ENCODE measurements at regions not wholly inside any gene's neighbourhood (a gene's known extent, or its start where the extent isn't known, plus 50 kb on each side); places are given as distances from the start of the nearest gene placed in this dataset.

GRCh38 chr7:124597509-124597908 lies 168.1 kb downstream of the GPR37 start:
- Mint-ChIP-seq H3K27ac (no peak overlapping the region), H3K4me3 (no peak overlapping the region), H3K36me3 (no peaks in the 10 kb centered on the region), H3K4me1 (no peaks in the 10 kb centered on the region), H3K27me3 (no peaks in the 10 kb centered on the region), H3K9me3 (peaks cover 0 to 3% (median 0%) of the 10 kb centered on the region in 7 donors)
- DNase-seq (no peak), ATAC-seq (ENCODE audit: low read depth in 2 of 2) (no peak)

- H3K36me3 Mint-ChIP-seq = no peaks in the 10 kb centered on the region
- H3K27ac Mint-ChIP-seq = no peak overlapping the region
- no peaks in the 10 kb centered on the region for H3K27me3 Mint-ChIP-seq
- DNase-seq = no peak
- H3K9me3 Mint-ChIP-seq = peaks cover 0 to 3% (median 0%) of the 10 kb centered on the region in 7 donors
- H3K4me3 Mint-ChIP-seq = no peak overlapping the region
- no peaks in the 10 kb centered on the region for H3K4me1 Mint-ChIP-seq
- ATAC-seq (ENCODE audit: low read depth in 2 of 2) = no peak
These were observed 168.7 kb downstream of the GPR37 start for GRCh38 chr7:124596881-124597280.

GRCh38 chr7:124590814-124591213 lies 174.8 kb downstream of the GPR37 start:
- no peak for DNase-seq
- no peaks in the 10 kb centered on the region for H3K4me1 Mint-ChIP-seq
- no peak overlapping the region for H3K4me3 Mint-ChIP-seq
- H3K27me3 Mint-ChIP-seq = no peaks in the 10 kb centered on the region
- H3K9me3 Mint-ChIP-seq = peaks cover 0 to 7% (median 2%) of the 10 kb centered on the region in 7 donors
- ATAC-seq (ENCODE audit: low read depth in 2 of 2) = no peak
- H3K27ac Mint-ChIP-seq = no peak overlapping the region
- H3K36me3 Mint-ChIP-seq = no peaks in the 10 kb centered on the region

GRCh38 chr7:124577256-124577655 lies 188.3 kb downstream of the GPR37 start:
- peaks cover 0 to 3% (median 0%) of the 10 kb centered on the region in 7 donors for H3K9me3 Mint-ChIP-seq
- no peak overlapping the region for H3K27ac Mint-ChIP-seq
- no peaks in the 10 kb centered on the region for H3K27me3 Mint-ChIP-seq
- DNase-seq (no peak), ATAC-seq (ENCODE audit: low read depth in 2 of 2) (no peak)
- no peaks in the 10 kb centered on the region for H3K36me3 Mint-ChIP-seq
- H3K4me3 Mint-ChIP-seq = no peak overlapping the region
- H3K4me1 Mint-ChIP-seq = no peaks in the 10 kb centered on the region

- H3K27ac Mint-ChIP-seq = no peak overlapping the region
- H3K4me3 Mint-ChIP-seq = no peak overlapping the region
- H3K27me3 Mint-ChIP-seq = no peaks in the 10 kb centered on the region
- ATAC-seq (ENCODE audit: low read depth in 2 of 2) (no peak), DNase-seq (no peak)
- no peaks in the 10 kb centered on the region for H3K36me3 Mint-ChIP-seq
- no peaks in the 10 kb centered on the region for H3K4me1 Mint-ChIP-seq
- peaks cover 0 to 3% (median 0%) of the 10 kb centered on the region in 7 donors for H3K9me3 Mint-ChIP-seq
These were observed 190.4 kb downstream of the GPR37 start for GRCh38 chr7:124575176-124575575.

GRCh38 chr7:124570558-124570957 lies 195.0 kb downstream of the GPR37 start:
- Mint-ChIP-seq H3K36me3 (no peaks in the 10 kb centered on the region), H3K9me3 (peaks cover 0 to 5% (median 0%) of the 10 kb centered on the region in 7 donors), H3K4me1 (no peaks in the 10 kb centered on the region), H3K4me3 (no peak overlapping the region), H3K27me3 (no peaks in the 10 kb centered on the region), H3K27ac (no peak overlapping the region)
- DNase-seq (no peak), ATAC-seq (ENCODE audit: low read depth in 2 of 2) (no peak)

- H3K9me3 Mint-ChIP-seq = peaks cover 0 to 5% (median 3%) of the 10 kb centered on the region in 7 donors
These were observed 199.0 kb downstream of the GPR37 start for GRCh38 chr7:124566583-124566982.

GRCh38 chr7:124557587-124557986 lies 208.0 kb downstream of the GPR37 start:
- DNase-seq = no peak
- peaks cover 0 to 4% (median 0%) of the 10 kb centered on the region in 7 donors for H3K9me3 Mint-ChIP-seq
- no peaks in the 10 kb centered on the region for H3K36me3 Mint-ChIP-seq

More at GRCh38 chr7:124566583-124566982, 199.0 kb downstream of the GPR37 start:
- ATAC-seq (ENCODE audit: low read depth in 2 of 2) = no peak
- Mint-ChIP-seq H3K27me3 (no peaks in the 10 kb centered on the region), H3K4me1 (no peaks in the 10 kb centered on the region), H3K36me3 (no peaks in the 10 kb centered on the region), H3K4me3 (no peak overlapping the region), H3K27ac (no peak overlapping the region)
- DNase-seq = no peak

GRCh38 chr7:124557101-124557500 lies 208.5 kb downstream of the GPR37 start:
- Mint-ChIP-seq H3K4me3 (no peak overlapping the region), H3K4me1 (no peaks in the 10 kb centered on the region), H3K9me3 (peaks cover 0 to 4% (median 0%) of the 10 kb centered on the region in 7 donors), H3K27me3 (no peaks in the 10 kb centered on the region), H3K27ac (no peak overlapping the region), H3K36me3 (no peaks in the 10 kb centered on the region)
- DNase-seq (no peak), ATAC-seq (ENCODE audit: low read depth in 2 of 2) (no peak)

More at GRCh38 chr7:124557587-124557986, 208.0 kb downstream of the GPR37 start:
- Mint-ChIP-seq H3K27me3 (no peaks in the 10 kb centered on the region), H3K27ac (no peak overlapping the region), H3K4me3 (no peak overlapping the region), H3K4me1 (no peaks in the 10 kb centered on the region)
- ATAC-seq (ENCODE audit: low read depth in 2 of 2) = no peak

- Mint-ChIP-seq H3K27ac (no peak overlapping the region), H3K36me3 (no peaks in the 10 kb centered on the region)
- ATAC-seq (ENCODE audit: low read depth in 2 of 2) = no peak
These were observed 212.1 kb downstream of the GPR37 start for GRCh38 chr7:124553502-124553901.

GRCh38 chr7:124552217-124552616 lies 213.4 kb downstream of the GPR37 start:
- no peaks in the 10 kb centered on the region for H3K36me3 Mint-ChIP-seq
- H3K9me3 Mint-ChIP-seq = peaks cover 0 to 4% (median 0%) of the 10 kb centered on the region in 7 donors
- H3K4me3 Mint-ChIP-seq = no peak overlapping the region
- ATAC-seq (ENCODE audit: low read depth in 2 of 2) = no peak
- no peak overlapping the region for H3K27ac Mint-ChIP-seq
- no peak for DNase-seq
- no peaks in the 10 kb centered on the region for H3K27me3 Mint-ChIP-seq
- H3K4me1 Mint-ChIP-seq = no peaks in the 10 kb centered on the region

More at GRCh38 chr7:124553502-124553901, 212.1 kb downstream of the GPR37 start:
- Mint-ChIP-seq H3K27me3 (no peaks in the 10 kb centered on the region), H3K9me3 (peaks cover 0 to 4% (median 0%) of the 10 kb centered on the region in 7 donors), H3K4me3 (no peak overlapping the region), H3K4me1 (no peaks in the 10 kb centered on the region)
- no peak for DNase-seq

- H3K27me3 Mint-ChIP-seq = no peaks in the 10 kb centered on the region
- no peaks in the 10 kb centered on the region for H3K36me3 Mint-ChIP-seq
- no peak for DNase-seq
- peaks cover 0 to 4% (median 0%) of the 10 kb centered on the region in 7 donors for H3K9me3 Mint-ChIP-seq
- ATAC-seq (ENCODE audit: low read depth in 2 of 2) = no peak
- no peaks in the 10 kb centered on the region for H3K4me1 Mint-ChIP-seq
- H3K27ac Mint-ChIP-seq = no peak overlapping the region
- H3K4me3 Mint-ChIP-seq = no peak overlapping the region
These were observed 215.6 kb downstream of the GPR37 start for GRCh38 chr7:124550036-124550435.

- no peak overlapping the region for H3K4me3 Mint-ChIP-seq
- no peak for DNase-seq
- H3K36me3 Mint-ChIP-seq = no peaks in the 10 kb centered on the region
- ATAC-seq (ENCODE audit: low read depth in 2 of 2) = no peak
- no peaks in the 10 kb centered on the region for H3K9me3 Mint-ChIP-seq
- H3K27ac Mint-ChIP-seq = no peak overlapping the region
- H3K27me3 Mint-ChIP-seq = no peaks in the 10 kb centered on the region
- H3K4me1 Mint-ChIP-seq = no peaks in the 10 kb centered on the region
These were observed 223.1 kb downstream of the GPR37 start for GRCh38 chr7:124542476-124542875.

GRCh38 chr7:124536156-124536762 lies 229.3 kb downstream of the GPR37 start:
- Mint-ChIP-seq H3K36me3 (no peaks in the 10 kb centered on the region), H3K9me3 (peaks cover 0 to 3% (median 0%) of the 10 kb centered on the region in 7 donors), H3K27me3 (no peaks in the 10 kb centered on the region), H3K4me3 (no peak overlapping the region), H3K4me1 (no peaks in the 10 kb centered on the region), H3K27ac (no peak overlapping the region)
- ATAC-seq (ENCODE audit: low read depth in 2 of 2) (no peak), DNase-seq (no peak)

- H3K27me3 Mint-ChIP-seq = no peaks in the 10 kb centered on the region
- H3K9me3 Mint-ChIP-seq = peaks cover 0 to 18% (median 6%) of the 10 kb centered on the region in 7 donors
- no peaks in the 10 kb centered on the region for H3K4me1 Mint-ChIP-seq
- DNase-seq (no peak), ATAC-seq (ENCODE audit: low read depth in 2 of 2) (no peak)
- H3K36me3 Mint-ChIP-seq = no peaks in the 10 kb centered on the region
- H3K27ac Mint-ChIP-seq = no peak overlapping the region
- H3K4me3 Mint-ChIP-seq = no peak overlapping the region
These were observed 233.4 kb downstream of the GPR37 start for GRCh38 chr7:124532166-124532565.

Measured in naive B cell (primary cell).